Astrocyte of the cerebellum (primary cell): ENCODE measurements at regions not wholly inside any gene's neighbourhood (a gene's known extent, or its start where the extent isn't known, plus 50 kb on each side); places are given as distances from the start of the nearest gene placed in this dataset.

Experiments used
- DNase-seq: peaks from one replicate; pipeline ENCODE4 v3.0.0-alpha.2; 2011; ENCODE audit warnings: low read depth
- H3K4me3 ChIP-seq: 2 replicates; pipeline ENCODE4 v1.5.1; 2011; ENCODE audit warnings: mild to moderate bottlenecking, low read depth, low read length, moderate library complexity
- CTCF ChIP-seq: IDR thresholded peaks from 2 replicates; pipeline ENCODE4 v1.5.1; 2012; ENCODE audit warnings: low read length, low read depth, moderate library complexity, mild to moderate bottlenecking; ENCODE audit errors: missing control alignments
- in situ Hi-C: cut with HindIII; loops from 2 replicates; pipeline ENCODE4 v1.10.0; 2017; ENCODE audit warnings: low sequenced_read_pairs

- no peak overlapping the region for H3K4me3 ChIP-seq
- in situ Hi-C loops: no loop called here
- DNase-seq: no peak
- no peak for TF ChIP-seq CTCF
Observed at GRCh38 chr15:38665586-38666305, 101.1 kb upstream of the RASGRP1 start.

- no peak for TF ChIP-seq CTCF
- H3K4me3 ChIP-seq: no peak overlapping the region
- DNase-seq: no peak
- in situ Hi-C loops: no loop called here
Observed at GRCh38 chr15:38666865-38667510, 102.4 kb upstream of the RASGRP1 start.

- no peak for DNase-seq
- TF ChIP-seq CTCF: no peak
- in situ Hi-C loops: no loop called here
- H3K4me3 ChIP-seq: no peak overlapping the region
Observed at GRCh38 chr15:38667890-38668850, 103.6 kb upstream of the RASGRP1 start.

- no peak for DNase-seq
- no peak for TF ChIP-seq CTCF
- in situ Hi-C loops: no loop called here
- H3K4me3 ChIP-seq: no peak overlapping the region
Observed at GRCh38 chr15:38668898-38669391, 104.3 kb upstream of the RASGRP1 start.

GRCh38 chr15:38670128-38671005 lies 105.8 kb upstream of the RASGRP1 start:
- in situ Hi-C loops: loop anchor here (10.0 kb wide), 1 partner anchor 96 kb away; no protein-coding TSS in a partner anchor
- TF ChIP-seq CTCF: no peak
- DNase-seq: no peak
- no peak overlapping the region for H3K4me3 ChIP-seq
